ENCODE measurements at regions not wholly inside any gene's neighbourhood (a gene's known extent, or its start where the extent isn't known, plus 50 kb on each side); places are given as distances from the start of the nearest gene placed in this dataset.
"Not testable (repeated sequence)": the region's sequence is repeated elsewhere in the genome, so short reads cannot be mapped to it uniquely, and the experiment has no call there.

- DNase-seq = no peak
These were observed 293.3 kb upstream of the KLF14 start for GRCh38 chr7:131027287-131027773.

GRCh38 chr7:131028295-131028694, 294.3 kb upstream of the KLF14 start:
- DNase-seq = no peak

- DNase-seq = no peak
These were observed 295.0 kb upstream of the KLF14 start for GRCh38 chr7:131029002-131029401.

- no peak for DNase-seq
These were observed 296.4 kb upstream of the MKLN1 start for GRCh38 chr7:131031099-131031868.

- no peak for DNase-seq
These were observed 294.9 kb upstream of the MKLN1 start for GRCh38 chr7:131032786-131033185.

- DNase-seq = no peak
These were observed 293.4 kb upstream of the MKLN1 start for GRCh38 chr7:131034166-131034881.

GRCh38 chr7:131035088-131035770, 292.4 kb upstream of the MKLN1 start:
- no peak for DNase-seq

- DNase-seq = no peak
These were observed 289.5 kb upstream of the MKLN1 start for GRCh38 chr7:131038153-131038552.

- no peak for DNase-seq
These were observed 288.3 kb upstream of the MKLN1 start for GRCh38 chr7:131039355-131039762.

GRCh38 chr7:131039836-131040235, 287.8 kb upstream of the MKLN1 start:
- DNase-seq = no peak

- DNase-seq = peak; percentile 45
These were observed 287.2 kb upstream of the MKLN1 start for GRCh38 chr7:131040467-131040932.

GRCh38 chr7:131041012-131041695, 286.5 kb upstream of the MKLN1 start:
- not testable (repeated sequence) for DNase-seq

- no peak for DNase-seq
These were observed 285.2 kb upstream of the MKLN1 start for GRCh38 chr7:131042269-131043160.

- no peak for DNase-seq
These were observed 282.1 kb upstream of the MKLN1 start for GRCh38 chr7:131045526-131045925.

- no peak for DNase-seq
These were observed 281.4 kb upstream of the MKLN1 start for GRCh38 chr7:131046246-131046645.

- DNase-seq = no peak
These were observed 279.9 kb upstream of the MKLN1 start for GRCh38 chr7:131047651-131048304.

GRCh38 chr7:131051304-131051703, 276.4 kb upstream of the MKLN1 start:
- no peak for DNase-seq

GRCh38 chr7:131052285-131052904, 275.3 kb upstream of the MKLN1 start:
- DNase-seq = no peak

- DNase-seq = no peak
These were observed 271.7 kb upstream of the MKLN1 start for GRCh38 chr7:131056007-131056406.

GRCh38 chr7:131057015-131057793, 270.5 kb upstream of the MKLN1 start:
- DNase-seq = no peak
